ENCODE measurements at regions not wholly inside any gene's neighbourhood (a gene's known extent, or its start where the extent isn't known, plus 50 kb on each side); places are given as distances from the start of the nearest gene placed in this dataset.

DNA sequence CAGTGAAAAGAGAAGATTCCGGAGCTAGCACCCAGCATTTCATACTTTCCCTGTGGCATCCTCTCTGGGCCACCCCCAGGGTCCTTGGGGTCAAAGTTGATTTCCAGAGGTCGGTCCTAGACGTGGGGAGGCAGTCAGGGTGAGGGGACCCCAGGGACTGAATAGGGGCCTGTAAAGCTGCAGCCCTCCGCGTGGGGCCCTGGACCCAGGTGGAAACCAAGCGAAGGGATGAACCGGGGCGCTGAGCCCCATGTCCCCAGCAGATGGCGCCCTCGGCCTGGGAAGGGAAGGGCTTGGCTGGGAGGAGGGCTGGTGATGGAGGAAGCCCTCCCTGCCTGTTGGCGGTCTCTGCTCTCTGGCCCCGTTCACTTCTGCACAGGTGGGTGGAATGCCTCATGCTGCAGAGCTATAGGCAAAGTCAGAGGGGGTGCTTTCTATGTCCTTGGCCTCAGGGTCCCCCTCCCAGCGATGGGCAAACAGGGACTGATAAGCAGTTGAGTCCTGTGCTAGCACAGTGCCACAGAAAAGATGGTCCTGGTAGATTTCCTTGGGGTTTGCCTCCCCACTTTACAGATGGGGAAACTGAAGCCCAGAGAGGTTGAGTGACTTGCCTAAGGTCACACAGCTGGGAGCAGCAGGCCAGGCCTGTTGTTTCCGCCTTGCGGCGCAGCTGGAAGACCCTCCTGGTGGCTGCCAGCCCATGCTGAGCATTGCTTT is 163.4 kb upstream of the CIBAR2 start:
- no peak for TF ChIP-seq ZNF274 (IDR thresholded peaks at IDR 0.05; ENCODE audit: low read depth, low read length)

GRCh38 chr16:85276258-85276657 is 164.0 kb upstream of the CIBAR2 start:
- TF ChIP-seq ZNF274 (IDR thresholded peaks at IDR 0.05; ENCODE audit: low read depth, low read length) = no peak
- no peak overlapping the region for H3K4me3 ChIP-seq (ENCODE audit: low read length)

More for the DNA sequence above, 163.4 kb upstream of the CIBAR2 start:
- no peak overlapping the region for H3K4me3 ChIP-seq (ENCODE audit: low read length)

- TF ChIP-seq ZNF274 (IDR thresholded peaks at IDR 0.05; ENCODE audit: low read depth, low read length) = no peak
- no peak overlapping the region for H3K4me3 ChIP-seq (ENCODE audit: low read length)
Observed at GRCh38 chr16:85276721-85277120, 164.4 kb upstream of the CIBAR2 start.

GRCh38 chr16:85278839-85279238 is 166.6 kb upstream of the CIBAR2 start:
- no peak overlapping the region for H3K4me3 ChIP-seq (ENCODE audit: low read length)
- no peak for TF ChIP-seq ZNF274 (IDR thresholded peaks at IDR 0.05; ENCODE audit: low read depth, low read length)

DNA sequence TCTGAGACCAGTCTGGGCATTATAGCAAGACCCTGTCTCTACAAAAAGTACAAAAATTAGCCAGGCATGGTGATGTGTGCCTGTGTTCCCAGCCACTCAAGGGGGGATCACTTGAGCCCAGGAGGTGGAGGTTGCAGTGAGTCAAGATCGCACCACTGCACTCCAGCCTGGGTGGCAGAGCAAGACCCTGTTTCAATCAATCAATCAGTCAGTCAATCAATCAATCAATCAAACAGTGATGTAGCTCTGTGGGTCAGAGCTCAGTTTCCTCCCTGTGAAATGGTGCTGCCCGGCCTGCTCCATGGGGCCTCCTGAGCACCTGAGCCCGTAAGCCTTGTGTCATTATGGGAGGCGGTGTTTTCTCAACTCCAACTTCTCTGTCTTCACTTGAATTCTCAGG is 167.1 kb upstream of the CIBAR2 start:
- no peak for TF ChIP-seq ZNF274 (IDR thresholded peaks at IDR 0.05; ENCODE audit: low read depth, low read length)
- no peak overlapping the region for H3K4me3 ChIP-seq (ENCODE audit: low read length)

- no peak for TF ChIP-seq ZNF274 (IDR thresholded peaks at IDR 0.05; ENCODE audit: low read depth, low read length)
- no peak overlapping the region for H3K4me3 ChIP-seq (ENCODE audit: low read length)
Observed at GRCh38 chr16:85279825-85280545, 167.7 kb upstream of the CIBAR2 start.

- no peak for TF ChIP-seq ZNF274 (IDR thresholded peaks at IDR 0.05; ENCODE audit: low read depth, low read length)
Observed at GRCh38 chr16:85281181-85281580, 168.9 kb upstream of the CIBAR2 start.

GRCh38 chr16:85282842-85283241 is 170.6 kb upstream of the CIBAR2 start:
- no peak for TF ChIP-seq ZNF274 (IDR thresholded peaks at IDR 0.05; ENCODE audit: low read depth, low read length)
- no peak overlapping the region for H3K4me3 ChIP-seq (ENCODE audit: low read length)

More at GRCh38 chr16:85281181-85281580, 168.9 kb upstream of the CIBAR2 start:
- H3K4me3 ChIP-seq (ENCODE audit: low read length) = no peak overlapping the region

GRCh38 chr16:85283305-85284050 is 171.2 kb upstream of the CIBAR2 start:
- TF ChIP-seq ZNF274 (IDR thresholded peaks at IDR 0.05; ENCODE audit: low read depth, low read length) = no peak
- H3K4me3 ChIP-seq (ENCODE audit: low read length) = no peak overlapping the region

GRCh38 chr16:85284141-85284817 is 172.0 kb upstream of the CIBAR2 start:
- no peak for TF ChIP-seq ZNF274 (IDR thresholded peaks at IDR 0.05; ENCODE audit: low read depth, low read length)
- no peak overlapping the region for H3K4me3 ChIP-seq (ENCODE audit: low read length)

DNA sequence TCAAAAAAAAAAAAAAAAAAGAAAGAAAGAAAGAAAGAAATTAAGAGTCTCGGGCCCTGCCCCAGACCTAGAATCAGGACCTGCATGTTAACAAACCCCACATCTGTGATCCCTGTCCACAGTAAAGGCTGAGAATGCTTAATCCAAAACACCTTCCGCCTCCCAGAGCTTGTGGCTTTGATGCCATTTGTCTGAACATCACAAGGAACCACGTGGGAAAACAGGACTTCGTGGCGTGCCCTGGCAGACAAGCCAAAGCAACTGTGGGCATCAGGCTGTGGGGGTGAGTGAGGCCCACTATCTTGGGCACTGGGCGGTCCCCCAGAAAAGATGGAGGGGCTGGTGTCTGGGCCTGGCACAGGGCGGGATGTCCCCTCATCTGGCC is 173.4 kb upstream of the CIBAR2 start:
- no peak overlapping the region for H3K4me3 ChIP-seq (ENCODE audit: low read length)
- no peak for TF ChIP-seq ZNF274 (IDR thresholded peaks at IDR 0.05; ENCODE audit: low read depth, low read length)

- no peak for TF ChIP-seq ZNF274 (IDR thresholded peaks at IDR 0.05; ENCODE audit: low read depth, low read length)
- H3K4me3 ChIP-seq (ENCODE audit: low read length) = no peak overlapping the region
Observed at GRCh38 chr16:85286066-85286831, 174.0 kb upstream of the CIBAR2 start.
